ENCODE measurements at regions not wholly inside any gene's neighbourhood (a gene's known extent, or its start where the extent isn't known, plus 50 kb on each side); places are given as distances from the start of the nearest gene placed in this dataset.

GRCh38 chr4:180341926-180342325, 1901.3 kb upstream of the TENM3 start:
- no peak for TF ChIP-seq EZH2 (optimal IDR thresholded peaks at IDR 0.05; ENCODE audit: low read depth, low read length)
- TF ChIP-seq CTCF (IDR thresholded peaks at IDR 0.05; ENCODE audit: low read length): no peak
- no peak for TF ChIP-seq EZH2phosphoT487 (IDR thresholded peaks at IDR 0.05; ENCODE audit: low read length)

Data from MM.1S (cell line).